Chondrocyte (in vitro differentiated cells): ENCODE measurements at regions not wholly inside any gene's neighbourhood (a gene's known extent, or its start where the extent isn't known, plus 50 kb on each side); places are given as distances from the start of the nearest gene placed in this dataset.
"Not testable (repeated sequence)": the region's sequence is repeated elsewhere in the genome, so short reads cannot be mapped to it uniquely, and the experiment has no call there.

Experiments
- DNase-seq: peaks from one replicate; pipeline ENCODE4 v3.0.0; 2021; ENCODE audit warnings: mixed read lengths, low spot score
- H3K27ac Mint-ChIP-seq: one replicate; pipeline ENCODE4 v1.8.0; 2021; ENCODE audit warnings: mild to moderate bottlenecking, moderate library complexity, mixed read lengths; ENCODE audit not compliant: unreplicated experiment
- H3K27me3 Mint-ChIP-seq: 2 replicates; pipeline ENCODE4 v1.8.0; 2021; ENCODE audit warnings: low read depth, mixed read lengths
- H3K36me3 Mint-ChIP-seq: 2 replicates; pipeline ENCODE4 v1.8.0; 2021; ENCODE audit warnings: low read depth, mixed read lengths
- H3K4me1 Mint-ChIP-seq: 2 replicates; pipeline ENCODE4 v1.8.0; 2021; ENCODE audit warnings: low read depth, mild to moderate bottlenecking, mixed read lengths
- H3K4me3 Mint-ChIP-seq: one replicate; pipeline ENCODE4 v1.8.0; 2021; ENCODE audit warnings: mild to moderate bottlenecking, moderate library complexity, mixed read lengths; ENCODE audit not compliant: unreplicated experiment
- H3K9me3 Mint-ChIP-seq: 2 replicates; pipeline ENCODE4 v1.8.0; 2021; ENCODE audit warnings: low read depth, mixed read lengths
- CTCF ChIP-seq: fragments of 200-600 bp; sonication (generic); IDR thresholded peaks from 2 replicates; pipeline ENCODE4 v1.5.0; 2021; ENCODE audit warnings: antibody characterized with exemption, mild to moderate bottlenecking, moderate library complexity

GRCh38 chr20:19838468-19838867 lies 80.4 kb downstream of the RIN2 start:
- TF ChIP-seq CTCF, result no peak
- peaks cover 13% of the 10 kb centered on the region for H3K9me3 Mint-ChIP-seq
- H3K27ac Mint-ChIP-seq, result no peak overlapping the region
- H3K4me1 Mint-ChIP-seq, result peaks cover 10% of the 10 kb centered on the region
- no peak for DNase-seq
- no peaks in the 10 kb centered on the region for H3K27me3 Mint-ChIP-seq
- H3K4me3 Mint-ChIP-seq, result no peak overlapping the region
- H3K36me3 Mint-ChIP-seq, result peaks cover 7% of the 10 kb centered on the region

GRCh38 chr20:19839053-19839452 lies 81.0 kb downstream of the RIN2 start:
- Mint-ChIP-seq H3K36me3 (peaks cover 7% of the 10 kb centered on the region), H3K4me1 (peaks cover 9% of the 10 kb centered on the region), H3K27ac (no peak overlapping the region), H3K4me3 (no peak overlapping the region), H3K9me3 (peaks cover 13% of the 10 kb centered on the region), H3K27me3 (no peaks in the 10 kb centered on the region)
- TF ChIP-seq CTCF, result no peak
- DNase-seq, result no peak

- no peak for DNase-seq
- Mint-ChIP-seq H3K27me3 (no peaks in the 10 kb centered on the region), H3K36me3 (peaks cover 7% of the 10 kb centered on the region), H3K4me3 (no peak overlapping the region), H3K4me1 (peaks cover 7% of the 10 kb centered on the region), H3K9me3 (peaks cover 13% of the 10 kb centered on the region), H3K27ac (no peak overlapping the region)
- no peak for TF ChIP-seq CTCF
Measured at GRCh38 chr20:19840111-19840710, 82.2 kb downstream of the RIN2 start.

GRCh38 chr20:19841740-19842139 lies 83.7 kb downstream of the RIN2 start:
- no peak for DNase-seq

GRCh38 chr20:19844850-19845249 lies 86.8 kb downstream of the RIN2 start:
- DNase-seq, H3K27me3 Mint-ChIP-seq, H3K36me3 Mint-ChIP-seq, H3K4me3 Mint-ChIP-seq, H3K27ac Mint-ChIP-seq: not testable (repeated sequence)
- Mint-ChIP-seq H3K4me1 (peaks cover 14% of the 10 kb centered on the region), H3K9me3 (peaks cover 13% of the 10 kb centered on the region)

More at GRCh38 chr20:19841740-19842139, 83.7 kb downstream of the RIN2 start:
- peaks cover 7% of the 10 kb centered on the region for H3K36me3 Mint-ChIP-seq
- H3K4me3 Mint-ChIP-seq, result no peak overlapping the region
- no peaks in the 10 kb centered on the region for H3K4me1 Mint-ChIP-seq
- H3K9me3 Mint-ChIP-seq, result peaks cover 13% of the 10 kb centered on the region
- no peak overlapping the region for H3K27ac Mint-ChIP-seq
- no peaks in the 10 kb centered on the region for H3K27me3 Mint-ChIP-seq
- no peak for TF ChIP-seq CTCF

- H3K4me3 Mint-ChIP-seq, result no peak overlapping the region
- TF ChIP-seq CTCF, result no peak
- peaks cover 7% of the 10 kb centered on the region for H3K36me3 Mint-ChIP-seq
- no peak for DNase-seq
- no peaks in the 10 kb centered on the region for H3K27me3 Mint-ChIP-seq
- H3K27ac Mint-ChIP-seq, result no peak overlapping the region
- H3K9me3 Mint-ChIP-seq, result peaks cover 9% of the 10 kb centered on the region
- H3K4me1 Mint-ChIP-seq, result peaks cover 21% of the 10 kb centered on the region
Measured at GRCh38 chr20:19847383-19847782, 89.3 kb downstream of the RIN2 start.
